ENCODE measurements at regions not wholly inside any gene's neighbourhood (a gene's known extent, or its start where the extent isn't known, plus 50 kb on each side); places are given as distances from the start of the nearest gene placed in this dataset.
A peak's percentile ranks its signal among the peaks of the same experiment; 100 is the strongest.
"Not testable (repeated sequence)": the region's sequence is repeated elsewhere in the genome, so short reads cannot be mapped to it uniquely, and the experiment has no call there.

- peak in 1 of 2 experiments; percentile 47 for DNase-seq
These were observed 463.1 kb downstream of the DMAC1 start for GRCh38 chr9:7336356-7337065.

GRCh38 chr9:7333719-7334118, 465.9 kb downstream of the DMAC1 start:
- no peak for DNase-seq

- DNase-seq = no peak
These were observed 466.8 kb downstream of the DMAC1 start for GRCh38 chr9:7332780-7333179.

- DNase-seq = no peak
These were observed 471.1 kb downstream of the DMAC1 start for GRCh38 chr9:7328453-7328852.

DNA sequence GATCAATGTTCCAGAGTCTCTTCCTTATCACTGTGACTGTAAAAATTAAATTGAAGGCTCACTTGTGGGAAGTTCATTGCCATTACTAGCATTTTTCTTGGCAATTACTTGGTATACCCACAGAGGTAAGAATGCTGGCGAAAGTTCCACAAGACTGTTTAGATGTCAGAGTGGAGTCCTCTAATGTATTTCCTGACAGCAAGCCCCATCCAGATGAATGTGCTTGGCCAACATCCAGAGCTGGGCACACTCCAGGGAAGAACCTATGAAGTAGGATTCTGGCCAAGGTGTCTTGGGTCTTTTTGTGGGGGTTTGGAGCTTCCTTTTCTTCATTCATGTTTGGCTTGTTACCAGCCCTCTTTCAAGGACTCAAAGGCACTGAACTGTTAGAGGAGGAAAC, 473.6 kb downstream of the DMAC1 start:
- no peak for DNase-seq

DNA sequence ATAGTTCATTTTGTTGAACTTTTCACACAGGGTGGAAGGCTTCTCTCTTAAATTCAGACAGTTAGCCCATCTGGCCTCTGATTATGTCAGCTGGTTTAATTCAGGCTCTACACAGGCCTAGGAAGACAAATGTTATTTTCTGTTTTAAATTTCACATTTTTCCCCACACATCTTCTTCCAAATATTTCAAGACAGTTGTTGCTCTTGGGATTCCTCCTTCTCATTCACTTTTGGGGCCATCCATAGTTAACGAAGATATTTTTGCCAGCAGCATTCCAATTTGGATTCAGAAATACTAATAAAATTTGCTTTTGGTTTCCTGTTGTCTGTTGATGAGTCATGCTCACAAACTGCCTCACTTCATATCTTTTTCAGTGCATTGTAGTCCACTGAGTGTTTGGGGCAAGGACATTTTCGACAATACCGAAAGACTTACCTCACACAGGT, 475.4 kb downstream of the DMAC1 start:
- DNase-seq = no peak

DNA sequence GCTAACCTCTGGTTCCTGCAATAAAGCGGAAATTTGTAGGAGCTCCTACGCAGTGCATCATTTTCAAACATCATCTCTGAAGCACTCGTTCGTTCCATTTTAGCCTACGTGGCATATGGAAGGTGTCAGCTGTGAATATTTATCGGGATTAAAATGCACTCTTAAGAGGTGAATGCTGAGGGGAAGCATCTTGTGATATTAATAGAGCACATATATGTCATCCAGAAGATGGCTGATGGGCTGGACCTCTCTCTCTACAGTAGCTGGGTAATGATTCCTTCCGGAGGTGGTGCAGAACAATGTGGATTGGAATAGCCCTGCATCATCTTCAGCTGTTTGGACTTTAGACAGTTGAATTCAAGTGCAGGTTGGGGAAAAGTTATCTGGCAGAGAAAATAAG, 478.7 kb downstream of the DMAC1 start:
- DNase-seq = peak; percentile 77 to 91

DNA sequence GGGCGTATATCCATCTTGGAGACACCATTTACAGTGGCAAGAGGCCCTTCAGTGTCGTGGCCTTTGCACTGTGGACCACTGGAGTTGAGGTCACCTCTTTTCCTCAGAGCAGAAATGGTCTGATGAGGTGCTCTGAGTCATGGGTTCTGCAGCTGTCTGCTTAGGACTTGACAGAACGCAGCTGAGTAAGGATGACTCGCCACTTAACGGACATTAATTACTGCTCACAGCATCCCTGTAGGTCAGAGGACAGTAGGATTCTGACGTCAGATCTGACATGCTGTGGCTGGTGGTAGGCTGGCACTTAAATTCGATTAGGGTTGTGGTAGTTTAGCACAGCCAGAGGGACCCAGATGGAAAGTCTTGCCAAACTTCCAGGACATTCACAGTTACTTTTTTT, 479.4 kb downstream of the DMAC1 start:
- DNase-seq = peak; percentile 35 to 74

DNA sequence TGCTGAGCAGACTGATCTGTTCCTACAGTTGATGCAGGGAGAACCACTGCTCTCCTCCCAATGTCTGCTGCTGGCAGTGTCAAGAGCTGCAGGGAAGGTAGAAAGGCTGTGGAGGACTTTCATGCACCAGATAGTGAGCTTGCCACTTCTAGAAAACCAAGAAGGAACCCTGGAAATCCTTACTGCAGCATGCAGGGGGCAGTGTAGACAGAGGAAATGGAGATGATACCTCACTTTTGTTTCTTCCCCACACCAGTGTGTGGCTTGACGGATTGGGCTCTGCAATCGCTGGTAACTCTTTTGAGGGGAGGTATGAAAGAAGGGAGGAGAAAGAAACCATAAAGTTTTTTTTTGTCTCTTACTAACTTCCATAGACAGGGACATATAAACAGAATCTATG, 480.7 kb downstream of the DMAC1 start:
- DNase-seq = peak in 1 of 2 experiments; percentile 2

- DNase-seq = no peak
These were observed 482.6 kb downstream of the DMAC1 start for GRCh38 chr9:7316967-7317366.

GRCh38 chr9:7316166-7316795, 483.3 kb downstream of the DMAC1 start:
- DNase-seq = no peak

DNA sequence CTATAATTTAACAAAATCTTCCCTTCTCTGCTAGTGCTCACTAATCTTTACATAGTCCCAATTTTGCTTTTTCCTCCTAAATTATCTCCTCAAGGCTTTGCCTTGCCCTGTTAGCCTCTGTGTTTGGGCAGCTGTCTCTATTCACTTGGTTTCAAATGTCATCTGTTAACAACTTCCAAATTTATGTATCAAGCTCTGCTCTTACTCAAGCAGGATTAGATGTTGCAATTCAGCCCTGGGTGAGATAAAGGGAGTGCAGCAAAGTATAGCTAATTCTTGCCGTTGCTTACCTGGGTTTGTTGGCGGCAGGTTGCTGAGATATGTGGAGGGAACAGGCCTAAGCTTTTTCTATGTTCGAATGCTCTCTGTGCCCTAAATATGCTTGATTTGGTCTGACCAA, 483.8 kb downstream of the DMAC1 start:
- peak in 1 of 2 experiments; percentile 5 for DNase-seq

GRCh38 chr9:7315116-7315515, 484.5 kb downstream of the DMAC1 start:
- no peak for DNase-seq

GRCh38 chr9:7313389-7313788, 486.2 kb downstream of the DMAC1 start:
- no peak for DNase-seq

DNA sequence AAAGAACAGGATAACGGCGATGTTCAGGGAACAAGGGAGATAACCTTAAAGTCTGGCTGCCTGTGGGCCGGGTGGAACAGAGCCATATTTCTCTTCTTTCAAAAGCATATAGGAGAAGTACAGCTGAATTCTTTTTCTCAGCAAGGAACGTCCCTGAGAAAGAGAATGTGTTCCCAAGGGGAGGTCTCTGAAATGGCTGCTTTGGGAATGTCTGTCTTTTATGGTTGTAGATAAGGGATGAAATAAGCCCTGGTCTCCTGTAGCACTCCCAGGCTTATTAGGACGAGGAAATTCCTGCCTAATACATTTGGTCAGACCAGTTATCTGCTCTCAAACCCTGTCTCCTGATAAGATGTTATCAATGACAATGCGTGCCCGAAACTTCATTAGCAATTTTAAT, 490.5 kb downstream of the DMAC1 start:
- not testable (repeated sequence) for DNase-seq

DNA sequence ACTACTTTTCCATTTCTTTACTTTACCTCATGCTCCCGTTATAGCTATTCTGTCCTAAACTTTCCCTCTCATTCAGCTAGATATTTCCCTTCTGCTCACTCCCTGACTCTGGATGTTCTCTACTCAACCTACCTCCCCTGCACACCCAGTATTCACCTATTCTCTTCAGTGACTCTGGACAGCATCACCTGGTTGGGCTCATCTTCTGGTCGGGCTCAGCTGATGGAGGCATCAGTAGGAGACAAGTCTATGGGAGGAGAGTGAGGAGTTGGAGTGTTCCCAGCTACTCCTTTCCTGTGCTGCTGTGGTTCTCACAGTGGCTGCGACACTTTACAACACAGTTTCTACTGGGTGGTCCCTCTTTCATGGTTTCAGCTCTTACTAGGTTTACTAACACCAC, 493.9 kb downstream of the DMAC1 start:
- DNase-seq = no peak

- no peak for DNase-seq
These were observed 495.0 kb downstream of the DMAC1 start for GRCh38 chr9:7304627-7304995.

- DNase-seq = no peak
These were observed 495.5 kb downstream of the DMAC1 start for GRCh38 chr9:7303907-7304626.

- no peak for DNase-seq
These were observed 499.1 kb downstream of the DMAC1 start for GRCh38 chr9:7300484-7300883.

DNA sequence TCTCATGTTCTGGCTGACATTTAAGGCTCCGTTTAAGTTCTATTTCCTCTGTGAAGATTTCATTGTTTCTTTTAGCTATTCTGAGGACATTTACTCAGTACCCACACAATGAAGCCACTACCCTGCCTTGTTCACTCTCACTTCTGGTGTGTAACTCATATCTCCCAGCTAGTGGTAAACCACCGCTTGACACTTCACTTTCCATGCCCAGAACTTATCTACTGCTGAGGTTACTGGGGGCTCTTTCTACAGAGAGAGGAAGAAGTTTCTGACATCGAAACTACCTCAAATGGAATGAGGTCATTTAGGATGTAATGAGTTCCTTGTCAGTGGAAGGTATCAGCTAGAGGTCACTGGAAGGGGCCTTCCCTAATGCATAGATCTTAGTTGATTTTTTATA, 501.5 kb downstream of the DMAC1 start:
- no peak for DNase-seq

DNA sequence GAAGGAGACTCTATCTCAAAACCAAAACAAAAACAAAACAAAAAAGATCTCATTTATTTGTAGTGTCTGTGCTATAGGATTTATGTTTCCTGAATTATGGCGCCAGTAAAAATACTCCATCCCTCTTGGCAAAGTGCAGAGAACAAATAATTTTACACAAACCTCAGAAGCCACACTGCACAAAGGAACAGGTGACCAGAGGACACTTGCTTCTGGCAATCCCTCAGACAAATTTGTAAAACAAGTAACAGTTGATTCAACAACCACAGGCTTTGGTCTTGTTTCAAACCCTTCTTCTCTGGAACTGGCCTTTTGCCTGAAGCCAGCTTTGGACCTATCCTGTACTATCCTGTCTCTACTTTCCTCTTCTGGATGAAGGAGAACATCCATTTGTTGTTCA, 502.1 kb downstream of the DMAC1 start:
- no peak for DNase-seq

DNA sequence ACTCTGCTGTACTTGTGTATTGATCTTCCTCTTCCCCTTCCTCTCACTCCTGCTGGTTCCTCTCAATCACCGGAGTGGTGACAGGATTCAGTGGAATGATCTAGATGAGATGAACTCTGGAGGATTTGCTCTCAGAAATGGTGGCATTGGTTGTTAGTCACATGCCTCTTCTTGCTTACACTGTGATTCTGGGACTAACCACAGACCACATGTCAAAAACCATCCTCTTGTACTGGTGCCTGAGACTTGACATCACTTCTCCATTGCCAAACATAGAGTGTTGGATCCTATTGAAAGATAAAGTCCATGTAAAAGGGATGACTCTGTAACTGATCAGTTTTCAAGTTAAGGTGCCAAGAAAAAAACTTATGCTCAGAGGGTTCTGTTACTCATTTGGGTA, 506.5 kb downstream of the DMAC1 start:
- DNase-seq = no peak

DNA sequence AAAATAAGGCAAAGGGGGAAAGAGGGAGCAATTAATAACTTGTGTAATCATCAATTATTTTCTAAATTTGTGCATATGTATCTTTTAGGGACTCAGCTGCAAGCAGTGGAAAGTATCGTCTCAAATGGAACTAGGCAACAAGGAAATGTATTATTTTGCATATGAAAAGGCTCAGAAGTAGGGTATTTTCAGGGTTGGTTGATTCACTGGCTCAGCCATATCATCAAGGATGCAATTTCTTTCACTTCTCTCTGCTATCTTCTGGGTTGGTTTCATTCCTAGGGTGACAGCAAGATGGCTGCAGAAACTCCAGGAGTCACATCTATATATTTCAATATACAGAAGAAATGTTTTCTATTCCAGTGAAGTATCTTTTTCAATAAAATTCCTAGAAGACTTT, 509.8 kb downstream of the DMAC1 start:
- no peak for DNase-seq

- no peak for DNase-seq
These were observed 511.6 kb downstream of the DMAC1 start for GRCh38 chr9:7287986-7288385.
